K562 (cell line): ENCODE measurements at regions not wholly inside any gene's neighbourhood (a gene's known extent, or its start where the extent isn't known, plus 50 kb on each side); places are given as distances from the start of the nearest gene placed in this dataset.

Source experiments
- ATAC-seq: fragments of 200-7000 bp; cut with Tn5 transposase; 3 replicates; pipeline ENCODE4 v1.9.1; 2020; ENCODE audit warnings: moderate library complexity
- BruUV-seq: library from RNA; stranded (reverse); fragments of 400-500 nt; replicated peaks from 2 replicates; lab custom pipeline; 2021; lab: Mats Ljungman, UMichigan
- CTCF ChIA-PET: fragments of 300-600 bp; formaldehyde crosslinking; extraction: SDS; loops from one replicate; lab custom pipeline; 2021; ENCODE audit warnings: low intra/inter-chr PET ratio; lab: Yijun Ruan, JAX
- POLR2A ChIA-PET: fragments of 300-600, 350-650 bp; sonication (Branson Sonifier 250); formaldehyde crosslinking; extraction: SDS; loops from one replicate; lab custom pipeline; 2021; ENCODE audit warnings: antibody characterized with exemption, inconsistent platforms; lab: Yijun Ruan, JAX
- DNase-seq, 4 experiments: peaks; one replicate each; pipeline versions ENCODE4 v3.0.0 to v3.0.0-alpha.2; 2011 to 2018; ENCODE audit warnings: low spot score in 3 of 4, mixed read lengths in 3 of 4; ENCODE audit errors: extremely low read depth in 1 of 4
- FAIRE-seq: peaks from 2 replicates; lab custom pipeline; 2011; peaks lifted over from hg19 to GRCh38; lab: Jason Lieb, UNC
- H2AFZ ChIP-seq: 2 replicates; pipeline ENCODE4 v1.6.0; 2011; ENCODE audit warnings: low read depth, low read length, control low read depth, inconsistent platforms
- H3K27ac ChIP-seq: fragments of 200-600 bp; 3 replicates; pipeline ENCODE4 v1.8.0; 2011; ENCODE audit warnings: low read depth, mild to moderate bottlenecking, control low read depth, inconsistent platforms, low read length, moderate library complexity, mixed read lengths; ENCODE audit errors: extremely low read depth
- H3K27me3 ChIP-seq, 2 experiments: fragments of 300-600 bp in 1 of 2; 2 replicates in 1 of 2; 3 replicates in 1 of 2; pipeline versions ENCODE4 v1.6.0 to v1.8.0; 2011; ENCODE audit warnings: inconsistent platforms in 2 of 2, low read length in 2 of 2, mild to moderate bottlenecking in 1 of 2, mixed read lengths in 1 of 2, moderate library complexity in 1 of 2; ENCODE audit not compliant: control insufficient read depth in 2 of 2, insufficient read depth in 2 of 2
- H3K36me3 ChIP-seq: fragments of 300-600 bp; 3 replicates; pipeline ENCODE4 v1.8.0; 2011; ENCODE audit warnings: mild to moderate bottlenecking, low read length, inconsistent platforms; ENCODE audit not compliant: control insufficient read depth, insufficient read depth
- H3K4me1 ChIP-seq, 2 experiments: fragments of 200-600 bp in 1 of 2; replicated peaks in 1 of 2; 2 replicates in 1 of 2; 3 replicates in 1 of 2; pipeline versions ENCODE4 v1.5.1 to v1.8.0; 2011; ENCODE audit warnings: inconsistent platforms in 2 of 2, low read length in 2 of 2, mild to moderate bottlenecking in 1 of 2, mixed read lengths in 1 of 2, moderate library complexity in 1 of 2; ENCODE audit not compliant: control insufficient read depth in 2 of 2, insufficient read depth in 2 of 2
- H3K4me2 ChIP-seq: 2 replicates; pipeline ENCODE4 v1.6.1; 2011; ENCODE audit warnings: low read length, control low read depth, inconsistent platforms, mixed read lengths; ENCODE audit not compliant: insufficient read depth
- H3K4me3 ChIP-seq: fragments of 200-600 bp; sonication (generic), shearing (Covaris generic); 2 replicates; pipeline ENCODE4 v1.5.1; 2016; ENCODE audit warnings: control low read depth, inconsistent platforms
- H3K79me2 ChIP-seq: fragments of 200-600 bp; 3 replicates; pipeline ENCODE4 v1.8.0; 2011; ENCODE audit warnings: low read length, inconsistent platforms; ENCODE audit not compliant: control insufficient read depth, insufficient read depth
- H3K9ac ChIP-seq, 2 experiments: 2 replicates each; pipeline versions ENCODE4 v1.6.0 to v1.6.1; 2011; ENCODE audit warnings: low read depth in 2 of 2, low read length in 2 of 2, control low read depth in 1 of 2, inconsistent platforms in 1 of 2, mild to moderate bottlenecking in 1 of 2, mixed read lengths in 1 of 2; ENCODE audit not compliant: insufficient read depth in 1 of 2
- H3K9me1 ChIP-seq: one replicate; pipeline ENCODE4 v1.6.0; 2011; ENCODE audit warnings: inconsistent platforms, mild to moderate bottlenecking, low read length, moderate library complexity; ENCODE audit not compliant: control insufficient read depth, insufficient read depth
- H3K9me3 ChIP-seq: replicated peaks from 2 replicates; pipeline ENCODE4 v1.5.1; 2011; ENCODE audit warnings: low read depth, low read length, inconsistent platforms; ENCODE audit not compliant: control insufficient read depth, insufficient read depth
- H4K20me1 ChIP-seq: replicated peaks from 2 replicates; pipeline ENCODE4 v1.6.1; 2011; ENCODE audit warnings: low read length, inconsistent platforms, mixed read lengths; ENCODE audit not compliant: control insufficient read depth, insufficient read depth
- ARHGAP35 ChIP-seq: fragments of 450-650 bp; IDR thresholded peaks from 2 replicates; pipeline ENCODE4 v1.6.1; 2018; ENCODE audit not compliant: partially characterized antibody
- KLF6 ChIP-seq: fragments of 250-450 bp; sonication (Bioruptor Pico); IDR thresholded peaks from 2 replicates; pipeline ENCODE4 v1.4.0; 2020; ENCODE audit warnings: mild to moderate bottlenecking, moderate library complexity, borderline replicate concordance
- MTA3 ChIP-seq: fragments of 450-650 bp; formaldehyde crosslinking; IDR thresholded peaks from 2 replicates; pipeline ENCODE4 v1.6.1; 2017; ENCODE audit warnings: mild to moderate bottlenecking, borderline replicate concordance
- NONO ChIP-seq, 2 experiments: fragments of 200-400 bp in 1 of 2; fragments of 450-650 bp in 1 of 2; formaldehyde crosslinking in 1 of 2; IDR thresholded peaks; 2 replicates each; pipeline ENCODE4 v1.6.1; 2017; ENCODE audit warnings: low read depth in 2 of 2, mild to moderate bottlenecking in 2 of 2, moderate library complexity in 2 of 2, low read length in 1 of 2
- TRIM28 ChIP-seq: fragments of 450-650 bp; IDR thresholded peaks from 2 replicates; pipeline ENCODE4 v1.6.1; 2017
- ZNF12 ChIP-seq: sonication (generic); formaldehyde crosslinking; IDR thresholded peaks from 2 replicates; pipeline ENCODE4 v1.4.0; 2020; ENCODE audit warnings: mild to moderate bottlenecking, missing genetic modification reagents
- ZNF384 ChIP-seq: IDR thresholded peaks from 2 replicates; pipeline ENCODE4 v1.6.1; 2012; ENCODE audit warnings: low read depth, low read length, improper control_type of control experiment
- WGBS: fragments of 100-300 bp; shearing (Covaris generic); methylation state at CpG from one replicate; pipeline ENCODE4 v1.1.6; 2016; ENCODE audit warnings: low coverage, mixed read lengths; ENCODE audit not compliant: insufficient coverage; ENCODE audit errors: missing lambda C conversion rate; 5-methylcytosine and 5-hydroxymethylcytosine counted together
- in situ Hi-C: fragments of 300-500 bp; cut with MboI; formaldehyde crosslinking; loops from 4 replicates; pipeline ENCODE4 v1.15.0; 2018; ENCODE audit warnings: inconsistent platforms, mixed read lengths
- intact Hi-C: fragments of 100-400 bp; cut with micrococcal nuclease; formaldehyde crosslinking; loops from 2 replicates; pipeline ENCODE4 v1.14.2; 2022
- TF ChIP-seq, protein P1 (sequence below): fragments of 250-450 bp; sonication (Bioruptor Pico); IDR thresholded peaks from 2 replicates; pipeline ENCODE4 v1.9.0; 2021; ENCODE audit warnings: mild to moderate bottlenecking

DNA sequence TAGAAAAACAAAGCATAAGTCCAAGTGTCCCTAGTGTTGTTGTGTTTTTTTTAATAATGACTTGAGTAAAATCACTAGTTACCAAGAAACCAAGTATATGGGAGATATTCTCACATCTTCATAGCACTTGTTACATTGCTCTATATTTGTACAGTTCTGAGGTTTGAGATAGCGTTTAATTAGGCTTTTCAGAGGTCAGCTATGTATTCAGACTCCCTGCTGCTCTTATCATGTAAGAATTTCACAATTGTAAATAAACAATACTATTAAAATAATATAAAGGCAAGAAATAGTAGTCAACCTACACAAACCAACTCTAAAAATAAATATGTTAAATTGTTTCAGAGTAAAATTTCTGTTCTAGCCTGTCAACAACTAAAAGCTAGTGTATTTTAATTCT, 761.9 kb upstream of the FAM174A start:
- 0% methylated on average over 1 of the region's 1 CpG for WGBS
- Histone ChIP-seq H3K27me3 (no peaks in the 10 kb centered on the region), H4K20me1 (no peaks in the 10 kb centered on the region), H3K4me2 (no peak overlapping the region), H3K9me1 (no peaks in the 10 kb centered on the region), H3K4me1 (no peaks in the 10 kb centered on the region), H3K9me3 (no peaks in the 10 kb centered on the region), H3K27ac (no peak overlapping the region), H3K79me2 (no peaks in the 10 kb centered on the region), H3K36me3 (no peaks in the 10 kb centered on the region), H2AFZ (no peak overlapping the region), H3K9ac (no peak overlapping the region), H3K4me3 (no peak overlapping the region)
- in situ Hi-C loops = no loop called here
- TF ChIP-seq KLF6 (CRISPR knock-in tag) = no peak
- ATAC-seq (no peak), DNase-seq (no peak), FAIRE-seq (no peak)
- ChIA-PET CTCF (no interaction called here), POLR2A (no interaction called here)
- intact Hi-C loops = no loop called here
- no TSS peak for BruUV-seq

DNA sequence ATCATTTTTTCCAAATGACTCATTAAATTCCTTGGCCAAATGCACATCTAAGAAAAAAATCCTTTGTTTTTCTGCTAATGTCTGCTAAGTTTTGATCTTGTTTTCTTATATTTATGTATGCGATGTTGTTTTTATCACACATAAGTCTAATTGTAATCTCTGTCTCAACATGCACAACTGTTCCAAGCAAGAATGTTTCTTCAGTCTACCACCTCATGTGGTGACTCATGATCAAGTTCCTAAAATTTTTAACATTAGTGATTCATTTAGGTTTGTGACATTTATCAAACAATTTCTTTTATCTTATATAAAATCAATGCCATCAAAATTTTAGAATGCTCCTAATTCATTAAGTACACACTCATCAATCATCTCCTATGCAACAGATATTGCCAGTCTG, 763.9 kb upstream of the FAM174A start:
- POLR2A ChIA-PET = no interaction called here
- DNase-seq = no peak
- in situ Hi-C loops = no loop called here

More for the DNA sequence above, 763.9 kb upstream of the FAM174A start:
- Histone ChIP-seq H3K79me2 (no peaks in the 10 kb centered on the region), H2AFZ (no peak overlapping the region), H3K4me1 (no peaks in the 10 kb centered on the region), H3K9me1 (no peaks in the 10 kb centered on the region), H3K27ac (no peak overlapping the region), H3K9me3 (no peaks in the 10 kb centered on the region), H3K9ac (no peak overlapping the region), H3K4me3 (no peak overlapping the region), H3K27me3 (no peaks in the 10 kb centered on the region), H4K20me1 (no peaks in the 10 kb centered on the region), H3K36me3 (no peaks in the 10 kb centered on the region), H3K4me2 (no peak overlapping the region)
- no peak for FAIRE-seq
- 27% methylated on average over 1 of the region's 1 CpG for WGBS
- no TSS peak for BruUV-seq
- ATAC-seq = no peak
- intact Hi-C loops = no loop called here
- CTCF ChIA-PET = no interaction called here
- TF ChIP-seq, protein P1, sequence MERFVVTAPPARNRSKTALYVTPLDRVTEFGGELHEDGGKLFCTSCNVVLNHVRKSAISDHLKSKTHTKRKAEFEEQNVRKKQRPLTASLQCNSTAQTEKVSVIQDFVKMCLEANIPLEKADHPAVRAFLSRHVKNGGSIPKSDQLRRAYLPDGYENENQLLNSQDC (CRISPR knock-in tag) = no peak
- TF ChIP-seq MTA3 (no peak), ZNF384 (no peak), ARHGAP35 (no peak), NONO (IDR thresholded peaks at IDR 0.05; ENCODE audit: low read depth in 2 of 2, low read length in 1 of 2) (no peak), ZNF12 (CRISPR knock-in tag) (no peak), TRIM28 (no peak)
